ENCODE measurements at regions not wholly inside any gene's neighbourhood (a gene's known extent, or its start where the extent isn't known, plus 50 kb on each side); places are given as distances from the start of the nearest gene placed in this dataset.

GRCh38 chr3:13702286-13702685 lies 153.4 kb downstream of the FBLN2 start:
- no peak for TF ChIP-seq ZBTB43 (CRISPR knock-in tag; IDR thresholded peaks at IDR 0.05)
- TF ChIP-seq KAT7 (CRISPR knock-in tag; IDR thresholded peaks at IDR 0.05; ENCODE audit: borderline replicate concordance) = no peak
- TF ChIP-seq, protein P1, sequence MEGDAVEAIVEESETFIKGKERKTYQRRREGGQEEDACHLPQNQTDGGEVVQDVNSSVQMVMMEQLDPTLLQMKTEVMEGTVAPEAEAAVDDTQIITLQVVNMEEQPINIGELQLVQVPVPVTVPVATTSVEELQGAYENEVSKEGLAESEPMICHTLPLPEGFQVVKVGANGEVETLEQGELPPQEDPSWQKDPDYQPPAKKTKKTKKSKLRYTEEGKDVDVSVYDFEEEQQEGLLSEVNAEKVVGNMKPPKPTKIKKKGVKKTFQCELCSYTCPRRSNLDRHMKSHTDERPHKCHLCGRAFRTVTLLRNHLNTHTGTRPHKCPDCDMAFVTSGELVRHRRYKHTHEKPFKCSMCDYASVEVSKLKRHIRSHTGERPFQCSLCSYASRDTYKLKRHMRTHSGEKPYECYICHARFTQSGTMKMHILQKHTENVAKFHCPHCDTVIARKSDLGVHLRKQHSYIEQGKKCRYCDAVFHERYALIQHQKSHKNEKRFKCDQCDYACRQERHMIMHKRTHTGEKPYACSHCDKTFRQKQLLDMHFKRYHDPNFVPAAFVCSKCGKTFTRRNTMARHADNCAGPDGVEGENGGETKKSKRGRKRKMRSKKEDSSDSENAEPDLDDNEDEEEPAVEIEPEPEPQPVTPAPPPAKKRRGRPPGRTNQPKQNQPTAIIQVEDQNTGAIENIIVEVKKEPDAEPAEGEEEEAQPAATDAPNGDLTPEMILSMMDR (IDR thresholded peaks at IDR 0.05) = no peak
- TF ChIP-seq, protein P2, sequence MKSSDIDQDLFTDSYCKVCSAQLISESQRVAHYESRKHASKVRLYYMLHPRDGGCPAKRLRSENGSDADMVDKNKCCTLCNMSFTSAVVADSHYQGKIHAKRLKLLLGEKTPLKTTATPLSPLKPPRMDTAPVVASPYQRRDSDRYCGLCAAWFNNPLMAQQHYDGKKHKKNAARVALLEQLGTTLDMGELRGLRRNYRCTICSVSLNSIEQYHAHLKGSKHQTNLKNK (CRISPR knock-in tag; IDR thresholded peaks at IDR 0.05) = no peak
